ENCODE measurements at regions not wholly inside any gene's neighbourhood (a gene's known extent, or its start where the extent isn't known, plus 50 kb on each side); places are given as distances from the start of the nearest gene placed in this dataset.

- TF ChIP-seq POLR2A (IDR thresholded peaks at IDR 0.05), result no peak
- TF ChIP-seq CTCF (IDR thresholded peaks at IDR 0.05), result no peak
Observed at GRCh38 chr15:99481113-99481950, 84.5 kb upstream of the MEF2A start.

Data from uterus (tissue), 2 donors.